ENCODE measurements at regions not wholly inside any gene's neighbourhood (a gene's known extent, or its start where the extent isn't known, plus 50 kb on each side); places are given as distances from the start of the nearest gene placed in this dataset.

DNA sequence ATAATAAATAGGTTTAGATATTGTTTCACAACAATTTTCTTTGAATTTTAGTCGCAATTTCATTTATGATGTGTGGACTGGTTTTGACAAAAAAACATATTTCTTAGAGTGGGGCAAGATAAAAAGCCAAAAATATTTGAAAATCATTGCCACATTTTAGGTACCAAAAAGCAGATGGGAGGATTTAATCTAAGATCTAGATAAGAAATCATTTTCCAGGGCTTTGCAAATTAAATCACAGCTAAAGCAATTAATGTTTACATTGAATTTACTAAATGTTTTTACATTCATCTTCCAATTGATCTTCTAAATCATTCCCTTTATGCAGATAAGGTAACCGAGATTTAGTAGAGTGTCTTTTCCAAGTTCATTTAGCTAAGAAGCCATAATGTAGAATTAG is 1386.0 kb upstream of the TENM4 start:
- TF ChIP-seq, protein P1, sequence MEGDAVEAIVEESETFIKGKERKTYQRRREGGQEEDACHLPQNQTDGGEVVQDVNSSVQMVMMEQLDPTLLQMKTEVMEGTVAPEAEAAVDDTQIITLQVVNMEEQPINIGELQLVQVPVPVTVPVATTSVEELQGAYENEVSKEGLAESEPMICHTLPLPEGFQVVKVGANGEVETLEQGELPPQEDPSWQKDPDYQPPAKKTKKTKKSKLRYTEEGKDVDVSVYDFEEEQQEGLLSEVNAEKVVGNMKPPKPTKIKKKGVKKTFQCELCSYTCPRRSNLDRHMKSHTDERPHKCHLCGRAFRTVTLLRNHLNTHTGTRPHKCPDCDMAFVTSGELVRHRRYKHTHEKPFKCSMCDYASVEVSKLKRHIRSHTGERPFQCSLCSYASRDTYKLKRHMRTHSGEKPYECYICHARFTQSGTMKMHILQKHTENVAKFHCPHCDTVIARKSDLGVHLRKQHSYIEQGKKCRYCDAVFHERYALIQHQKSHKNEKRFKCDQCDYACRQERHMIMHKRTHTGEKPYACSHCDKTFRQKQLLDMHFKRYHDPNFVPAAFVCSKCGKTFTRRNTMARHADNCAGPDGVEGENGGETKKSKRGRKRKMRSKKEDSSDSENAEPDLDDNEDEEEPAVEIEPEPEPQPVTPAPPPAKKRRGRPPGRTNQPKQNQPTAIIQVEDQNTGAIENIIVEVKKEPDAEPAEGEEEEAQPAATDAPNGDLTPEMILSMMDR (IDR thresholded peaks at IDR 0.05; ENCODE audit: poor library complexity), result no peak
- TF ChIP-seq EZH2phosphoT487 (IDR thresholded peaks at IDR 0.05; ENCODE audit: low read depth, severe bottlenecking, unreplicated experiment), result no peak
- TF ChIP-seq EZH2 (IDR thresholded peaks at IDR 0.05; ENCODE audit: borderline replicate concordance), result no peak
